ENCODE measurements at regions not wholly inside any gene's neighbourhood (a gene's known extent, or its start where the extent isn't known, plus 50 kb on each side); places are given as distances from the start of the nearest gene placed in this dataset.

- DNase-seq (ENCODE audit: low read depth) = no peak
These were observed 386.6 kb downstream of the PCDH20 start for GRCh38 chr13:61029064-61029463.

- no peak for DNase-seq (ENCODE audit: low read depth)
These were observed 391.6 kb downstream of the PCDH20 start for GRCh38 chr13:61024046-61024445.

- no peak for DNase-seq (ENCODE audit: low read depth)
These were observed 393.8 kb downstream of the PCDH20 start for GRCh38 chr13:61021838-61022237.

GRCh38 chr13:61013796-61014195 is 401.9 kb downstream of the PCDH20 start:
- no peak for DNase-seq (ENCODE audit: low read depth)

GRCh38 chr13:61010358-61010757 is 405.3 kb downstream of the PCDH20 start:
- no peak for DNase-seq (ENCODE audit: low read depth)

- no peak for DNase-seq (ENCODE audit: low read depth)
These were observed 413.0 kb downstream of the PCDH20 start for GRCh38 chr13:61002686-61003085.

GRCh38 chr13:60990032-60990733 is 425.5 kb downstream of the PCDH20 start:
- no peak for DNase-seq (ENCODE audit: low read depth)

- DNase-seq (ENCODE audit: low read depth) = no peak
These were observed 429.3 kb downstream of the PCDH20 start for GRCh38 chr13:60986301-60986700.

- DNase-seq (ENCODE audit: low read depth) = no peak
These were observed 434.2 kb downstream of the PCDH20 start for GRCh38 chr13:60981407-60981806.

- DNase-seq (ENCODE audit: low read depth) = no peak
These were observed 439.3 kb downstream of the PCDH20 start for GRCh38 chr13:60976367-60976766.

- no peak for DNase-seq (ENCODE audit: low read depth)
These were observed 441.4 kb downstream of the PCDH20 start for GRCh38 chr13:60974296-60974695.

- no peak for DNase-seq (ENCODE audit: low read depth)
These were observed 442.1 kb downstream of the PCDH20 start for GRCh38 chr13:60973529-60973928.

- no peak for DNase-seq (ENCODE audit: low read depth)
These were observed 444.9 kb downstream of the PCDH20 start for GRCh38 chr13:60970736-60971135.

GRCh38 chr13:60969656-60970055 is 446.0 kb downstream of the PCDH20 start:
- DNase-seq (ENCODE audit: low read depth) = no peak

GRCh38 chr13:60959427-60959826 is 456.2 kb downstream of the PCDH20 start:
- no peak for DNase-seq (ENCODE audit: low read depth)

GRCh38 chr13:60957816-60958215 is 457.8 kb downstream of the PCDH20 start:
- DNase-seq (ENCODE audit: low read depth) = no peak

GRCh38 chr13:60945396-60945795 is 470.3 kb downstream of the PCDH20 start:
- no peak for DNase-seq (ENCODE audit: low read depth)

GRCh38 chr13:60944863-60945262 is 470.8 kb downstream of the PCDH20 start:
- no peak for DNase-seq (ENCODE audit: low read depth)

GRCh38 chr13:60944016-60944415 is 471.6 kb downstream of the PCDH20 start:
- DNase-seq (ENCODE audit: low read depth) = no peak

GRCh38 chr13:60936281-60936680 is 479.4 kb downstream of the PCDH20 start:
- DNase-seq (ENCODE audit: low read depth) = no peak

GRCh38 chr13:60933638-60934037 is 482.0 kb downstream of the PCDH20 start:
- DNase-seq (ENCODE audit: low read depth) = no peak

GRCh38 chr13:60931858-60932546 is 483.6 kb downstream of the PCDH20 start:
- DNase-seq (ENCODE audit: low read depth) = peak; percentile 15

GRCh38 chr13:60925686-60926085 is 490.0 kb downstream of the PCDH20 start:
- DNase-seq (ENCODE audit: low read depth) = no peak

GRCh38 chr13:60924856-60925255 is 490.8 kb downstream of the PCDH20 start:
- DNase-seq (ENCODE audit: low read depth) = no peak

All from ELR (cell line).